Neural crest cell (in vitro differentiated cells): ENCODE measurements at regions not wholly inside any gene's neighbourhood (a gene's known extent, or its start where the extent isn't known, plus 50 kb on each side); places are given as distances from the start of the nearest gene placed in this dataset.
"Not testable (repeated sequence)": the region's sequence is repeated elsewhere in the genome, so short reads cannot be mapped to it uniquely, and the experiment has no call there.

Experiments used
- DNase-seq: peaks from one replicate; pipeline ENCODE4 v3.0.0; 2021; ENCODE audit warnings: low read depth, mixed read lengths, low spot score
- H3K27ac Mint-ChIP-seq: one replicate; pipeline ENCODE4 v1.8.0; 2021; ENCODE audit warnings: mild to moderate bottlenecking, mixed read lengths; ENCODE audit not compliant: unreplicated experiment
- H3K27me3 Mint-ChIP-seq: 2 replicates; pipeline ENCODE4 v1.8.0; 2021; ENCODE audit warnings: low read depth, mild to moderate bottlenecking, mixed read lengths
- H3K36me3 Mint-ChIP-seq: 2 replicates; pipeline ENCODE4 v1.8.0; 2021; ENCODE audit warnings: low read depth, mild to moderate bottlenecking, mixed read lengths
- H3K4me1 Mint-ChIP-seq: 2 replicates; pipeline ENCODE4 v1.8.0; 2021; ENCODE audit warnings: mixed read lengths
- H3K4me3 Mint-ChIP-seq: one replicate; pipeline ENCODE4 v1.8.0; 2021; ENCODE audit warnings: mild to moderate bottlenecking, mixed read lengths
- H3K9me3 Mint-ChIP-seq: 2 replicates; pipeline ENCODE4 v1.8.0; 2021; ENCODE audit warnings: mixed read lengths
- TF ChIP-seq, protein P1 (sequence below): fragments of 200-600 bp; sonication (generic); conservative IDR thresholded peaks from 2 replicates; pipeline ENCODE4 v1.5.0; 2021; ENCODE audit warnings: antibody characterized with exemption, mild to moderate bottlenecking

DNA sequence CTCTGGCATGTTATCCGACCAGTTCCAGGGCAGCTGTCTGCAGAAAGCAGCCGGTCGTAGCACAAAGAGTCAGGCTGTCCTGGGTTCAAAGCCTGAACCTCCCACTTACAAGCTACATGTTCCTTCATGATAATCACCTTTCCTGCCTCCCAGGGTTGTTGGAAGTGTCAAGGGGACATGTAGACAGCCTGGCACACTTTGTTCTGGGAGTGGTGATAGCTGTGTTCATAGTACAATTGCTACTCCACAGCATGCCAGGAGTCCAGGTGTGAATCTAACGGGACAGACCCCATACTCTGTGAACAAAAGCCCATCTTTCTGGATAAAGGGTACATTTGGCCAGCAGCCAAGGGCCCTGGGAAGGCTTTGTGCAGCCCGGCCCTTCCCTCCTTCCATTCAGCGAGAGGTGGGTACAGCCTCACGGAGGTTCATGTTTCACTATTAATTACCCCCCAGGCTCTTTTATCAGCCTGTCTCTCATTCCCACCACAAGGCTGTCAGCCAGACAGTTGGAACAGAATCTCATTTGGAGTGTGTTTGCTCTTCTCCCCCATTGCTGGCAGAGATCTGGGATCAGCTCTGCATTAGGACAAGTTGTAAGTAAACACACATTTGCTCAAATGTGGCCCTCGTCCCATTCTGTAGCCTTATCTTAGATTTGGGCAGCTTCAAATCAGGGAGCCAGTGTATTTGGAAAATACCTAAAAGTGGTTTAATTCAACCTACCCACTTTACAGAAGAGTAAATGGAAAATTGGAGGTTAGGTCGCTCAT lies 101.2 kb downstream of the PROP1 start:
- not testable (repeated sequence) for H3K4me3 Mint-ChIP-seq, H3K36me3 Mint-ChIP-seq, H3K9me3 Mint-ChIP-seq, DNase-seq, H3K27me3 Mint-ChIP-seq, H3K27ac Mint-ChIP-seq, H3K4me1 Mint-ChIP-seq

- H3K27me3 Mint-ChIP-seq, H3K36me3 Mint-ChIP-seq, H3K4me3 Mint-ChIP-seq, DNase-seq, H3K27ac Mint-ChIP-seq, H3K9me3 Mint-ChIP-seq, H3K4me1 Mint-ChIP-seq: not testable (repeated sequence)
These were observed 103.7 kb downstream of the PROP1 start for GRCh38 chr5:177892357-177892665.

GRCh38 chr5:177891547-177892356 lies 104.3 kb downstream of the PROP1 start:
- H3K4me1 Mint-ChIP-seq, H3K4me3 Mint-ChIP-seq, H3K27ac Mint-ChIP-seq, H3K27me3 Mint-ChIP-seq, H3K36me3 Mint-ChIP-seq, H3K9me3 Mint-ChIP-seq: not testable (repeated sequence)
- DNase-seq: peak; percentile 16
- TF ChIP-seq, protein P1, sequence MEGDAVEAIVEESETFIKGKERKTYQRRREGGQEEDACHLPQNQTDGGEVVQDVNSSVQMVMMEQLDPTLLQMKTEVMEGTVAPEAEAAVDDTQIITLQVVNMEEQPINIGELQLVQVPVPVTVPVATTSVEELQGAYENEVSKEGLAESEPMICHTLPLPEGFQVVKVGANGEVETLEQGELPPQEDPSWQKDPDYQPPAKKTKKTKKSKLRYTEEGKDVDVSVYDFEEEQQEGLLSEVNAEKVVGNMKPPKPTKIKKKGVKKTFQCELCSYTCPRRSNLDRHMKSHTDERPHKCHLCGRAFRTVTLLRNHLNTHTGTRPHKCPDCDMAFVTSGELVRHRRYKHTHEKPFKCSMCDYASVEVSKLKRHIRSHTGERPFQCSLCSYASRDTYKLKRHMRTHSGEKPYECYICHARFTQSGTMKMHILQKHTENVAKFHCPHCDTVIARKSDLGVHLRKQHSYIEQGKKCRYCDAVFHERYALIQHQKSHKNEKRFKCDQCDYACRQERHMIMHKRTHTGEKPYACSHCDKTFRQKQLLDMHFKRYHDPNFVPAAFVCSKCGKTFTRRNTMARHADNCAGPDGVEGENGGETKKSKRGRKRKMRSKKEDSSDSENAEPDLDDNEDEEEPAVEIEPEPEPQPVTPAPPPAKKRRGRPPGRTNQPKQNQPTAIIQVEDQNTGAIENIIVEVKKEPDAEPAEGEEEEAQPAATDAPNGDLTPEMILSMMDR: peak; percentile 54

DNA sequence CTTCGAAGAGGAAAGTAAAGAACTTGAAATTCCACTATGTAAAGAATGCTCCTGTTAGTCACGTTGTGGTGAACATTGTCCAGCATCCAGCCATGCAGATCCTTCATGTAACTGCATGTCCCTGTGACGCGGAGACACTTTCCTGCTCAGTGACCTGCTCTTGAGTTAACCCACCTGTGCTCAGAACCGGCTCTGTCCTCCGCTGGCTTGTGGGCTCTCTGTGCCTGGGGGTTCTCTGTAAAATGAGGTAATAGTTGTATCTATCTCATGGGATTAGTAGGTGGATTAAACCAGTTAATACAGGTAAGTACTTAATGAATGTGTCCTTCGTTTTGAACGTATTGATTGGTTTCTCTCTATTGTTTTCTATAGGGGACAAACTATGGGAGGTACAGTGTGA lies 100.6 kb upstream of the FAM153A start:
- not testable (repeated sequence) for H3K27me3 Mint-ChIP-seq, H3K9me3 Mint-ChIP-seq, DNase-seq, H3K4me1 Mint-ChIP-seq, H3K4me3 Mint-ChIP-seq, H3K36me3 Mint-ChIP-seq, H3K27ac Mint-ChIP-seq

GRCh38 chr5:177875900-177876238 lies 93.2 kb upstream of the FAM153A start:
- H3K9me3 Mint-ChIP-seq, H3K27ac Mint-ChIP-seq, H3K27me3 Mint-ChIP-seq, DNase-seq, H3K4me1 Mint-ChIP-seq, H3K36me3 Mint-ChIP-seq: not testable (repeated sequence)
- peak overlapping the region; percentile 79 for H3K4me3 Mint-ChIP-seq

DNA sequence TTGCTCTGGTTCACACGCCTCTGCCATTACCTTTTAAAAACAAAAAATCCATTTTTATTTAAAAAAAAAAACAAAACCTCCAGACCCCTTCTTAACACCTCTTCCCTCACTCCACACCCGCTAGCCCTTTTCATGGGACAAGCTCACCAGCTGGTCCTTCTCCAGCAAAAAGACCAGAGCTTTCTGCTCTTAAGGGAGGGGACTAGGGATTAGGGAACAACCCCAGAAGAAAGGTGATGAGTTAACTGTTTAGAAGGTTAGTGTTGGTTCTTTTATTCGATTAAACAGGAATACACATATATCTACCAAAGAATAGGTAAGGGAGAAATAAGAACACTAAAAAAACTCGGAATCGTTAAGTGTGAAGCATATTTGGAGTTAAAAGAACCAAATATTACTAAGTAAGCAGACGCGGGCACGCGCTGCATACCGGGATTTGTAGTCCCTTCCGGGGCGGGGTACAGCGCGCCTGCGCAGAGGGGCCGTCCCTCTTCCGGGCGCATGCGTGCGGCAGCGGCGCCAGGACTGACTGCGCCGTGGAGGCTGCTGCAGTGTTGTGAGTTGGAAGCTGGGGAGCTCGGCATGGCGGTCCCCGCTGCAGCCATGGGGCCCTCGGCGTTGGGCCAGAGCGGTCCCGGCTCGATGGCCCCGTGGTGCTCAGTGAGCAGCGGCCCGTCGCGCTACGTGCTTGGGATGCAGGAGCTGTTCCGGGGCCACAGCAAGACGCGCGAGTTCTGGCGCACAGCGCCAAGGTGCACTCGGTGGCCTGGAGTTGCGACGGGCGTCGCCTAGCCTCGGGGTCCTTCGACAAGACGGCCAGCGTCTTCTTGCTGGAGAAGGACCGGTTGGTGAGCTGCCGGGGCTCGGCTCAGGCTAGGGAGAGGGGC lies 92.6 kb upstream of the FAM153A start:
- not testable (repeated sequence) for H3K9me3 Mint-ChIP-seq, H3K36me3 Mint-ChIP-seq, H3K27ac Mint-ChIP-seq, H3K4me3 Mint-ChIP-seq, H3K27me3 Mint-ChIP-seq, DNase-seq, H3K4me1 Mint-ChIP-seq

DNA sequence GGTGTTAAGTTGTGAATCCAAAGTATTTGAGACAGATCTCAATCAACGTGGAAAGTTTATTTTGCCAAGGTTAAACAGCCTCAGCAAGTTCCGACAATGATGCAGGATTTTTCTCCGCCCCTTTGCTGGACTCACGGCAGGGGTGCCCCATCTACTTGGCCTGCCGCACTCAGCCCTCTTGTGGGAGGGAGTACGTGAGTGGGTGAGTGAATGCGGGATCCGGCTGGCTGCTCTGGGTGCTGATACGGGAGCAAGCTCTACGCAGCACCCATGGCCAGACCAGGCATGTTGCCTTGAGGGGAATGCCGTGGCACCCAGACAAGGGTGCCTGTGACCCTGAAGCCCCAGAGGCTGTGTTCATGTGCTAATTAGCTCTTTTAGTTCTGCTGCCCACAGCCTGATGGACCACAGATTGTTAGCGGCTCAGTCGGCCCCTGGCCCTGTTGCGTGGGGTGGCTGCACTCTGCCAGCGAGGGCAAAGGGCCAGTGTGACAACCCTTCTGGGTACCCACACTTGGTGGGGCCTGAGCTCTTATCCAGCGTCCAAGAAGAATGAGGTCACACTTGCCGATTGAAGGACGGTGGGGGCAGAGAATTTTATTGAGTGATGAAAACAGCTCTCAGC lies 81.2 kb upstream of the FAM153A start:
- not testable (repeated sequence) for H3K27me3 Mint-ChIP-seq, H3K9me3 Mint-ChIP-seq, H3K36me3 Mint-ChIP-seq, H3K4me1 Mint-ChIP-seq, H3K27ac Mint-ChIP-seq, H3K4me3 Mint-ChIP-seq, DNase-seq

DNA sequence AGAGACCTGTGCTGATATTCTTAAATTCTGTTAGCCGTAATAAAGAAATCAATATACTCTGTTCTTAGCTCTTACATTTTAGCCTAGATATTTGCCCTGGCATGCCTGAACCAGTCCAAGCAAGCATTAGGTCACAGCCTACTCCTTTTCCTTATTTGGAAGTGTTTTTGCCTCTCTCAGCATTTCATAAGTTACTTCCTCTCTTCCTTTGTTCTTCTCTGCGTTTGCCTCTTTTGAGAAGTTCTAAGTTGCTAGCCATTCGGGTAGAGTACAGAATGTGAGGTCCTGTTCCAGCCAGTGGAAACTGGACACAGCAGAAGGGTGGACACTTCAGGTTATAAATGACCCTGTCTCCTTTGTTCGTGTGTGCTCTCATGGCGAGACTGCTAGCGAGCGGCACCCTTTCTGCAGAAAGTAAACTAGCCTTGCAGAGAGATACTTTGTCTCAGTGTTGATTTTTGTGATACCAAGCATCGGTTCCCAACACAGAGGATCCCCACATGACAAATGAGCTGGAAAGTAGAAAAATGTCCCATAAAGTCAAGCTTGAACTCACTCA lies 75.0 kb upstream of the FAM153A start:
- H3K4me3 Mint-ChIP-seq, H3K36me3 Mint-ChIP-seq, DNase-seq, H3K27ac Mint-ChIP-seq, H3K4me1 Mint-ChIP-seq, H3K9me3 Mint-ChIP-seq, H3K27me3 Mint-ChIP-seq: not testable (repeated sequence)

GRCh38 chr5:177856474-177856873 lies 73.8 kb upstream of the FAM153A start:
- H3K27ac Mint-ChIP-seq, DNase-seq, H3K4me1 Mint-ChIP-seq, H3K4me3 Mint-ChIP-seq, H3K36me3 Mint-ChIP-seq, H3K9me3 Mint-ChIP-seq, H3K27me3 Mint-ChIP-seq: not testable (repeated sequence)

GRCh38 chr5:177847914-177848313 lies 65.2 kb upstream of the FAM153A start:
- not testable (repeated sequence) for H3K27me3 Mint-ChIP-seq, H3K4me3 Mint-ChIP-seq, DNase-seq, H3K9me3 Mint-ChIP-seq, H3K36me3 Mint-ChIP-seq, H3K4me1 Mint-ChIP-seq, H3K27ac Mint-ChIP-seq

GRCh38 chr5:177846598-177846997 lies 63.9 kb upstream of the FAM153A start:
- not testable (repeated sequence) for DNase-seq, H3K4me1 Mint-ChIP-seq, H3K27ac Mint-ChIP-seq

DNA sequence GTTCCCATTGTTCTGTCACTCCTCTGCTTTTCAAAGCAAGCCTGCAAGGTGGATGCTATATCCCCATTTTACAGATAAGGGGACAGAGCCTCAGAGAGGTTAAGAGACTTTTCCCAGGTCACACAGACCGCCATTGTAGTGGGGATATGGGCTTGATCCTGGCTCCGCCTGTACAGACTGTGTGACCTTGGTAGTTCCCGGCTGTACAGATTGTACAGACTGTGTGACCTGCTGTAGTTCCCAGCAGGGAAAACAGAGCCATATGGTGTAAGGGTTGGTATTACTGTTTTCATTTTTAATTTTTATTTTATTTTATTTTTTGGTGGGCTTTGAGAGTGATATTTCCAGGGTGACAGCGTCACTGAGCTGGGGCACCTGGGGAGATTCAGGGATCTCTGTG lies 63.2 kb upstream of the FAM153A start:
- H3K36me3 Mint-ChIP-seq, H3K4me3 Mint-ChIP-seq, H3K4me1 Mint-ChIP-seq, H3K9me3 Mint-ChIP-seq, H3K27ac Mint-ChIP-seq, H3K27me3 Mint-ChIP-seq, DNase-seq: not testable (repeated sequence)

More at GRCh38 chr5:177846598-177846997, 63.9 kb upstream of the FAM153A start:
- not testable (repeated sequence) for H3K27me3 Mint-ChIP-seq, H3K9me3 Mint-ChIP-seq, H3K4me3 Mint-ChIP-seq, H3K36me3 Mint-ChIP-seq
